HG02642 (cell line): ENCODE measurements at regions not wholly inside any gene's neighbourhood (a gene's known extent, or its start where the extent isn't known, plus 50 kb on each side); places are given as distances from the start of the nearest gene placed in this dataset.
"Not testable (repeated sequence)": the region's sequence is repeated elsewhere in the genome, so short reads cannot be mapped to it uniquely, and the experiment has no call there.

Experiments used
- ATAC-seq: cut with Tn5 transposase; IDR thresholded peaks from one replicate; pipeline ENCODE4 v1.9.1; 2021; ENCODE audit warnings: mild to moderate bottlenecking; ENCODE audit not compliant: unreplicated experiment, poor library complexity

DNA sequence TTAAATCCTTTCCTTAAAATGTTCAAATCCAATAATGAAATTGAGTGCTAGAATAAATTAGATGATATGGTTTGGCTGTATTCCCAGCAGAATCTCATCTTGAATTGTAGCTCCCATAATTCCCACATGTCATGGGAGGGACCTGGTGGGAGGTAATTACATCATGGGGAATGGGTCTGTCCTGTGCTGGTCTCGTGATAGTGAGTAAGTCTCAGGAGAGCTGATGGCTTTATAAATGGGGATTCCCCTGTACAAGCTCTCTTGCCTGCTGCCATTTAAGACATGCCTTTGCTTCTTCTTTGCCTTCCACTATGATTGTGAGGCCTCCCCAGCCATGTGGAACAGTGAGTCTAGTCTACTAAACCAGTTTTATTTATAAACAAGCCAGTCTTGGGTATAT lies 508.5 kb downstream of the ETNK1 start:
- no peak for ATAC-seq

DNA sequence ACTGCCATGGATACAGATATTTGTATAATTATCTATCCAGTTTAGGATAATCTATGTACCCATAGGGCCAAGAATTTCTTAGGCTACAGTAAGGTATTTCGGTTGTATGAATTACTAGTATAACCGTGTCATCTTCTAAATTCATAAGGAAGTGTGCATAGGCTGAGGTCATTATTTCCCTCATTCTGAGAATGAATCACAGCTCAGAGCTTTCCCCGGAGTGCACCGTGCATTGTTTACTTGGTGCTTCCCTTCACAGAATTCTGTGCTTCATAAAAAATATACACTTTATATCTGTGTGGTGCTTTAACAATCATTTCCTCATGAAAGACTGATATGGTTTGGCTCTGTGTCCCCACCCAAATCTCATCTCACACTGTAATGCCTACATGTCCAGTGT lies 514.1 kb downstream of the ETNK1 start:
- no peak for ATAC-seq

DNA sequence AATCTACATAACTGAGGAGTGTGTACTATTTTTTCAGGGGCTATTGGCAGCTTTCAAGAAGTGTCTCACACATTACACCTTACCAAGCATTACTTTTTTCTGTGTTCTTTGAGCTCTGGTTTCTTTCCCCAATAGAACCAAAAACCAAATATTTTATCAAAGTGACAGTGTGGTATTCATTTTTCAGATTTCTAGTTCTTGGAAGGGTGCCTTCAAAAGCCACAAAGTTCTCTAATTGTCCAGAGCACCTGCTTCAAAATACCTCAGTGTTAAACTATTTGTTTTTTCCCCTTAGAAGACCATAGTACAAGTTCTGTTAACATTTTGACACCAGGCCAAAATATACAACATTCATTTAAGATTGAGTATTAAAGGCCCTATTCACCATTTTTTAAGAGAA lies 515.7 kb downstream of the ETNK1 start:
- ATAC-seq = no peak

DNA sequence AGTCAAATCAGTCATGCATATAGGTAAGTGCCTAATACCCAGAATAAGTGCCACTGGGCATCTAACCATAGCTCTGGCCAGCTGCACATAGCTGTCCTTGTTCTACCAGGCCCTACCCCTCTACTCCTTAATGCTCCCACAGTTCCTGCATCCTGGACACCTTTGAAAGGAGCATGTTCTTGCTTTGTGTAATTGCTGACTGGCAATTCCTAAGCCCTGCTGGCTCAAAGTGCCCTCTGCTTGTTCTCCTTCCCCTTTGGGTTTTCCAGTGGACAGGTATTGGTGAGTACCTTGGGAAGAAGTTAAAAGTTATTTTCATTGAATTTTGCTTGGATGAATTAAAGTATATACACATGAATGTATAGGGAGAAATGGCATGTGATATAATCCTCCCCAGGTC lies 516.4 kb downstream of the ETNK1 start:
- no peak for ATAC-seq

DNA sequence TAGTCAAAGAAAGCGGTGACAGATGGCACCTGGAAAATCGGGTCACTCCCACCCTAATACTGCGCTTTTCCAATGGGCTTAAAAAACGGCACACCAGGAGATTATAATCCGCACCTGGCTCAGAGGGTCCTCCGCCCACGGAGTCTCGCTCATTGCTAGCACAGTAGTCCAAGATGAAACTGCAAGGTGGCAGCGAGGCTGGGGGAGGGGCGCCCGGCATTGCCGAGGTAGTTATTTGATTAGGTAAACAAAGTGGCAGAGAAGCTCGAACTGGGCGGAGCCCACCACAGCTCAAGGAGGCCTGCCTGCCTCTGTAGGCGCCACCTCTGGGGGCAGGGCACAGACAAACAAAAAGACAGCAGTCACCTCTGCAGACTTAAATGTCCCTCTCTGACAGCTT lies 521.1 kb downstream of the ETNK1 start:
- ATAC-seq = not testable (repeated sequence)

DNA sequence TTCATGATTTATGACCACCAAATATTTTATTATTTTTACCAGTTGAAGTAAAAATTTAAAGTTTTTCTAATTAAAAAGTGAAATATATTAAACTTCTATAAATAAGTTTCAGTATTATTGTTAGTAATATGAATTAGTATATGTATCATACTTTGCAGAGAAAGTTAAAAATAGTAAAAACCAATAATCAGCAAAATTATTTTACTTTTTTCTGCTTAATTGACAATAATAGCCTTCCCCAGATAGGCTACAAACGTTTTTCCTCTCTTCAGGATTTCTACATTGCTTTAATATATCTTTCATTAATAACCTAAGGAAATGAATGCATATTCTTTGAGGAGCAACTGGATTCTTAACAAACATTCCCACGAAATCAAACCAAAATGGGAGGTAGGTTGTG lies 543.5 kb downstream of the ETNK1 start:
- ATAC-seq = no peak

DNA sequence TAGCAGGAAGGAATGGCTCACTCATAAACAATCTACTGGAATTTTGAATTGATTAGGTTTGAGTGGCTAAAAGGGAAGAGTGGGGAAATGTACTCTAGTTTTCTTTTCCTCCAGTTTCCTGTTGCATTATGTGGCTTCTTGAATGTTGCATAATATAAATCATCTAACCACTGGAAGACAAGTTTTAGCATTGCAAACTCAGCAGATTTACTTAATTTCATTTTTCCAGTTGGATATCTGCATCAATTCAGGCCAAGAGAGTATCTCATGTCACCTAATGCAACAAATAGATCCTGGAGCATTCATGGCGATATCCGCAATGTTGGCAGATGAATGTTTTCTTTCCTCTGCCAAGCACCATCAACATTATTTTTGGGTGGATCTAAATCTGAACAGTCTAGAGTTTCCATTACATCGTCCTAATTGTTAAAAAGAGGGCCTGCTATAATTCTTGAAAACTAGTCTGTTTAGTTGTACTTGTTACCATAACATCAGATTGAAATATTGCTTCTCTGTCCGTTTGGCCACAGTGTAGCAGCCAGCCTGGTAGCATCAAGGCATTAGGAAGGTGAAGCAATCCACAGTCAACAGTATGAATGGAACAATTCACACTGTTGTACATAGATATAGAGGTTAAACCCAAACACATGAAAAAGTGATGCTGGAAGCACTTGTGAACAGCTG lies 544.2 kb downstream of the ETNK1 start:
- no peak for ATAC-seq

DNA sequence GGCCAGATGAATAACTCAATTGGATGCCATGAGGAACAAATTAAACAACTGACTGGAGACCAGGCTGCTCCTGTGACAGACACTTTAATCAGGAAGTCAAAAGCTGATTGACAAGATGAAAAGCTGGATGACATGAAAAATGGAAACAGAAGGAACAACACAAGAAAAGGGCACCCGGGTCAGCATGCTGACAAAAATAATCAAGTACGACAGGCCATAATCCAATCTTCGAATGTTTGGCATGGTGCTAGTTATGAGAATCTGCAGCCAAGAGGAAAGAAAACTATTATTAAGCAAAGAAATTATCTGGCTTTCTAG lies 544.7 kb downstream of the ETNK1 start:
- no peak for ATAC-seq

DNA sequence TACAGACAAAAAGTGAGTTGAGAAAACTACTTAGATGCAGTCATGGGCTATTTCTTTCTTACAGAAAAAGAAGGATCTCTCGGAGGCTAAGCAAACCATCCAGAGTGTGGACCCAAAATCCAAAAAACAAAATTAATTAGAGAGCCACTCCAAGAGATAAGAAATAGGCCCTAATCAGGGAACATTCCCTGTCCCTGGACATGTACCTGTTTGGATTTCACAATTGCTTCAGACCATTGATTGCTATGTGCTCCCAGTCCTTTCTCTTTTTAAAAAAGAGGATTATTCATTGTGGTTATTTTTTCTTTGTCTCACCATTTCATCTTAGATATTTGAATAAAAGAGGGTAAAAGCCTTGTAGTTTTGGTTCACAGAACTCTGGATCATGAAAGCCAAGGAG lies 549.9 kb downstream of the ETNK1 start:
- no peak for ATAC-seq

DNA sequence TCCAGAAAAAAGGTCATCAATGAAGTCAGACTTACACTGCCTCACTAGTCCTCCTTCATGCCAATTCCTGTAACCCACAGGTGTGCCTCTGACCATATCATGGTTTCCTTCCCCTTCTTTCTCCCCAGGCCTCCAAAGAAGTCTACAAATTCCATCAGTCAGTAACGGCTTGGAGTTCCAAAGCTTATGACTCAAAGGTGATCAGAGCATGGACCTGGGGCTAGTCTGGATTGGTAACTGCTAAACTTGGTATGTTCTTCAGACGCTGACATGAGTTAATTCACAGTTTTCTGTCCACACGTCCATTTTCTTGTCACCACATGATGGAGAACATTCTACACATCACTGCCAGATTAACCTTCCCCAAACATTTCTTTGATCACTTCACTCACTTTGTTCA lies 560.4 kb downstream of the ETNK1 start:
- ATAC-seq = no peak

DNA sequence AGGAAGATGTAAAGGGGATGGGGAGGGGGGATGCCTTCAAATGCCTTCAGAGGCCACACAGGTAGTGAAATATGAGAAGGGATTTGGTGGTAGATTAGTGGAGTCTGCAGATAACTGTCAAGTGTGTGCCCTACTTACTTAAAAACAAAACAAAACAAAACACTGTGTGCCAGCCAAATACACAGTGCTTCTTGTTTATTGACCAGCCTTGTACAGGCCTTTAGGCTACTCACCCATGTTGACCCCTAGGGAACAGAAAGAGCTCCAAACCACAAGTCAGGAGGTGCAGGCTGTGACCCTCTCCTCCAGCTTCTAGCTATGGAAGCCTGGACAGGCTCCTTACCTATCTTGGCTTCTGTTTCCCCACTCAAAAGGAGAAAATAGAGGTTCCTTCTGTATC lies 562.0 kb downstream of the ETNK1 start:
- no peak for ATAC-seq

DNA sequence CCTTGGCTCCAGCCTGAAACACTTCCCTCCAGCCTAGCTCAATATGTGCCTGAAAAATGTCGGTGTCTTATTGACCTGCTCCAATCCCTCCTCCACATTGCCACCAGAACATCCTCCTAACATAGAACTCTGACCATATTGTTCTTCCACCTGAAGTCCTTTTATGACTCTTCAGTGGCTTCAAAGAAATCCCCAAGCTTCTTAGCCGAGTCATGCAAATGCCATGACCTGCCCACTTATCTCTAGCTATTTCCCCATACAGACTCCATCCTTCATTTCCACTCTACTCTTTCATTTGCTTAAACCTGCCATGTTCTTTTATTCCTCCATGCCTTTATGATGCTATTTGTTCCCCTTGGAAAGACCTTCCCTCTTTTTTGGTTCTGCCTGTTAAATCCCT lies 568.6 kb downstream of the ETNK1 start:
- no peak for ATAC-seq

DNA sequence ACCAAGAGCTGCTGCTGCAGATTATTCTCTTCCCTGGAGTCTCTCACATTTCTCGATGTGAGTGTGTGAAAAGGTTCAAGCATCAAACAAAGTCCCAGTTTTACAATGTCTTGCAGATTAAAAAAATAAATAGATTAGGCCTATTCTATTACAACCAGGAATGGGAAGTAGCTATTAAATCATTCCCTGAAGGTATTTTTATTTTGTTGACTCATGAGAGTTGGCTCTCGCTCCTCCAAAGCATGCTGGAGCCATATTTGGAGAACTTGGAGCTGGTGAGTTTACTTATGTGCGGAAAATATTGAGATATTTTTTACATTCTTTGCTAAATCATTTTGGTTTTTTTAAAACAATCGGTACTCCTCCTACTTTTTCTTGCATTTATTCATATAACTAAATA lies 572.3 kb downstream of the ETNK1 start:
- ATAC-seq = no peak

DNA sequence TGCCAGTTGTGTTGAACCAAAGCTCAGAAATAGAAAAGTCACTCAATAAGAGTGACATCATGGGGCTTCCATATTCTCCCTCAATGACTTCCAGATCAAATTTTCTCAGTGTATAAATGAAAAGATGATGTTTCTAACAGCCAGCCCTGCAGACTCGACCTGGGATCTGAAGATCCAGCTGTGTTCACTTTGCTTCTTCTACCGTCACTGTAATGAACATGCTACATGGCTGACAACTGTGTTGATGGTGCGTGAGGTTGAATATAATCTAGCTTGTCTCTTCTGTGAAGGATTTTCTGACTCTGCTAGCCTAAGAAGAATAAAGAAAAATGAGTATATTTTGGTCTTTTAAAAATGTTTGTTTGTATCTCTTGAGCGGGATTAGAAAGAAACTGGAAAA lies 577.8 kb downstream of the ETNK1 start:
- no peak for ATAC-seq

DNA sequence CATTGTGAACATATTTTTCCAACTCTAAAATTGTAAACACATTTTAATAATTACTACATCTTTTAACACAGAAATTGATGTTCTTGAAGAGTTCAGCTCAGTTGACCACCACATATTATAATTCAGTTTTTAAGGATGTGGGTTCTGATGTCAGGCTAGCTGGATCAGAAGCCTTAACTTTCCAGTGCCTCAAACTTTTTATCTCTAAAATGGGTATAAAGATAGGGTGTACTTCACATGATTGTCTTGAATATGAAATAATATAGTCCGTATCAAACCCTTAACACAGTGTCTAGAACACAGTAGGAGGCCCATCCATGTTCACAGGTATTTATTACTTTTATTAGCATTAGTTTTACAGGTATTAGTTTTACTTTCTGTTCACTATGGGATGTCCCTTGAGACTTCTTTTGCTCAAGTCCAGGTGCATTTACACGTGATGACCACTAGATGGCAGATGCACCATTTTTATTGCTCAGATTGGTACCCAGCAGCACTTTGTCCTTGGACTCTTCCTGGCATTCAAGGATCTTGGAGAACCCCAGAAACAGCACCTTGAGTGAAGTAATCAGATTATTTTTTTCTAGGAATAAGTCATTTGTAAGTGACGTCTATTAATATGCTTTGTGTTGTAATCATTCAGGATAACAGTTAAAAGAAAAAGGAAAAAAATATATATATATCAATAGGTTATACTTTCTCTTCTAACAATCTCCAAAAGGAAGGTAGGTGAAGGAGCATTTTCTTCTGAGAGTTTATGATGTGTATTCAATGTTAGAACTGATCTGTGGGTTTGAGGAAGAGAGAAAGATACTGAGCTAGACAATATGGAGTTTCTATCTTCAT lies 580.2 kb downstream of the ETNK1 start:
- ATAC-seq = peak; percentile 90

DNA sequence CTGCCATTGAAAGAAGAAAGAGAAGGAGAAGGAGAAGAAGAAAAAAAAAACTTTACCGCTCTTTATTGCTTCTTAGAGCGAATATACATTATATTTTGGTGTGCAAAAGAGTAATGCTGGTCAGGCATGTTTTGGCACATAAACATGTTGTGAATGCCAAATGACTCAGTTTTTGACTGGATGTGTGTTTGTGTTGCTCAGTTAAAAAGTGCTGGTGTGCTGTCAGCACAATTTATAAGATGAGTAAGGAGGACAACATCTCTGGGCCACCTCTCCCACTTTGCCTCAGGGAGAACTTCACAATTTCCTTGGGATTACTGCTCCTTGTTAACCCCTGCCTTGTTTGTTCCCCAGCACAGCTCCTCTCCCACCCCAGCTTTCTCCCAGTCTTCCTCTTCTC lies 584.8 kb downstream of the ETNK1 start:
- no peak for ATAC-seq

DNA sequence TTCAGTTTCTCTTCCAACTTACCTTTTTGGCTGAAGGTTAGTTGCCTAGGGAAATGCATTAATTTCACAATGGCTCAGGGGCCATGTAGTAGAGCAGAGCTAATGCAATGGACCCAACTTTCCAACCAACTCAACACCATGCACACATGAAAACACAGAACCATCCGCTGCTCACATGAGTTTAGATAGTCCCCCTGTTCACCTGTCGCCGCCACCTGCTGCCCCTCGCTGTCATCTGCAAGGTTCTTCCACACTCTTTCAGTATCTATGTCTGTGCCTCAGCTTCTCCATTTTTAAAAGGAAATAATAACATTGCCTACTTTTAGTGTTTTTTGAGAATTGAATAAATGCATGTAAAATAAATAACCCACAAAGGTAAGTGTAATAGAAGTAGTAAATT lies 585.6 kb downstream of the ETNK1 start:
- no peak for ATAC-seq

DNA sequence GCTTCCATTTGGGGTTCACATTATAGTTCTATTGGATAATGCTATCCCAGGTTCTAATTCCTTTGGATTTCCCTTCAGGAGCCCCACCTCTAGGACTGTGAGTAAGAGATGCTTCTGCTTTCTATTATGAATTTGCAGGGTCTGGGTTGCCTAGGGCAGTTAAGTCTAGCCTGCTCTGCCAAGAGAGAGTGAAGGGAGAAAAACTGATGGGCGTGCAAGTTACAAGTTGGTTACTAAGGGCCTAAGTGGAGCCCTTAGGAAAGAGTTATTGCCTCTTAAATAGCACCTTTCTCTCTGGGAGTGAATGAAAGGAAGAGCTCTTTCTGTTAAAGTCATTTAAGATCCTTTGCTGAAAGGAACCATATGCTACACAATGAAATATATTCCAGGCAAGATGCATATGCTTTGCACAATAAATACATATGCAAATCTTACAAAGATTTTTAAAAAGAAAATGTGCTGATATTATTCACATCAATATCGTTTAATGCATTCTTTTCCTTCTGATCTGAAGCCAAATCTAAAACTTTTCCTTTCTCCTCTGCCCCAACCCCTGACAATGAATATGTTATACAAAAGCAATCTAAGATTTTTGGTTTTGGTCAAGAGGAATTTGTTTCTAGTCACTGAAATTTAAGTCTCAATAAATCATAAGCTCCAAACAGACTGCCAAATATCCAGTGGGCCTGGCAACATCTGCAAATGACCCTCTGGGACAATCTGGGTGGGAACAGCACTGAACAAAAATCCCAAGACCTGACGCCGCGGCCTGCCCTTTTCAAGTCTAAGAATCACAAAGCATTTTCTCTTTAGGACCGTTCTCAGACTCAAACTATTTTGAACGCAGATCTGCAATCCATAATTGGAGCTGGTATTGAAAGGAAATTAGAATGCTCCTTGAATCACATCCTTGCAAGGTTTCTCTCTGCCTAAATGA lies 586.7 kb downstream of the ETNK1 start:
- ATAC-seq = no peak

DNA sequence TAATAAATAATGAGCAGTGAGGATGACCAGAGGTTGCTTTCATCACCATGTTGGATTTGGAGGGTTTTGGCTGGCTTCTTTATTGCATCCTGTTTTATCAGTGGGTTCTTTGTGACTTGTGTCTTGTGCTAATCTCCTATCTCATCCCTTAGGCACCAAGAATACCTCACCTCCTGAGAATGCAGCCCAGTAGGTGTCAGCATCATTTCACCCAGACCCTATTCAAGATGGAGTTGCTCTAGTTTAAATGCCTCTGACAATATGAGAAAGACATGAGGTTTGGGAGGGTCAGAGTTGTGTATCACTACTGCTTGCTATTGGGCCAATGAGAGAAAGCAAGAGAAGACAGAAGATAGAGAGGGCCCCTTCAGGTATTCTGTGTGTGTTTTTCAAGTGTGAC lies 592.2 kb downstream of the ETNK1 start:
- no peak for ATAC-seq

DNA sequence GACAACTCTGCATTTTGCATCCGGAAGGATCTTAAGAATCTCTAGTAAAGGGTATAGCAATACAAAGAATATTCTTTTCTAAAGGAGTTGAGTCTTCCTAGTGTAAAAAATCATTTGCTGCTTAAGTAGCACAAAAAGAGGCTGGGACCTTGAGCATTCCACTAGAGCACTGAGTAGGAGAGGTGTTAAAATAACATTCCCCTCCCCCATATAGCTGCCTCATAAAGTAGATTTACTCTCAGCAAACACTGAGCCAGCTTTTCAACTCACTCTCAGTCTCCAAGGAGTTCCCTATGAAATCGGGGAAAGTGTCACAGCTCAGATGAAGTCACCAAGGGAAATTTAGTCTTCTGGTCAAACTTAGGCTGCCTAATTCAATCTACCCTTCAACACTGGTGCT lies 592.7 kb downstream of the ETNK1 start:
- no peak for ATAC-seq

DNA sequence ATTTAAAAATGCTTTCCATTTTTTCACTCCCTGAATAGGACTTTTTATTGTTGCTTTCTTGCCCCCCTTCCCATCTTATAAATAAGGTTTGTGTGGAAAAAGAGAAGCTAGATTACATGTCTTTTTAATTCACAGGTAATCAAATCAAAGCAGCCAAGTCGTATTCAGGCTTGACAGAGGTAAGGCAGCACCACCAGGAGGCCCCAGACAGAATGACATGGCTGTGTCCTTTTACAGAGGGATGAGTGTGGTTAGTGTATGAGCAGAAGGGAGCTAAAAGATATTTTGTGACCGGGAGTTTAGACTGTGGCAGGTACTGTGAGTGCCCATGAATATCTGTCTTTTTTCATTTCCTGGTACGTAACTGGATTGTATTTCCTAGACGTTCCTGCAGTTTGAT lies 596.1 kb downstream of the ETNK1 start:
- no peak for ATAC-seq
